GM12872 (cell line): ENCODE measurements at regions not wholly inside any gene's neighbourhood (a gene's known extent, or its start where the extent isn't known, plus 50 kb on each side); places are given as distances from the start of the nearest gene placed in this dataset.

Source experiments
- CTCF ChIP-seq: IDR thresholded peaks from 3 replicates; pipeline ENCODE4 v1.5.1; 2011; ENCODE audit warnings: low read depth, mild to moderate bottlenecking, low read length, moderate library complexity; ENCODE audit not compliant: insufficient read depth

- TF ChIP-seq CTCF, result no peak
These were observed 320.7 kb downstream of the PTPRU start for GRCh38 chr1:29557066-29557465.

DNA sequence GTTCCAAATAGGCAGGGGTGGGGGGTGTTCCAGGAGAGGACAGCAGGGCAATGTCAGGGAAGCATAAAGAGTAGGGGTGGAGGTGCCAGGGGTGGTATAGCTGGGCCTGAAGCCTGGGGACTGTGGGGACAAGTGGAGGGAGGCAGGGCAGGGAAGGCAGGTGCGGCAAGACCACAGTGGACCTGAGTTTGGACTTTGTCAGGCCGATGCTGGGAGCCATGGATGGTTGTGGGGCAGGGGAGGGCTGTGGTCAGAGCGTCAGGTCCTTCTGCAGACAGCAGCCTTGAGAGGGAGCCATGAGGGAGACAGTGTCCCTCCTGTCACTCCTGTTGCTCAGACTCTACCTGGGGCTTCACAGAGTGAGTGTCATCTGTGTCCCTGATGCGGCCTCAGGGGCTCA, 320.3 kb downstream of the PTPRU start:
- no peak for TF ChIP-seq CTCF

GRCh38 chr1:29555043-29555620, 318.8 kb downstream of the PTPRU start:
- no peak for TF ChIP-seq CTCF

GRCh38 chr1:29554208-29554778, 318.0 kb downstream of the PTPRU start:
- no peak for TF ChIP-seq CTCF

- TF ChIP-seq CTCF, result no peak
These were observed 315.0 kb downstream of the PTPRU start for GRCh38 chr1:29551123-29551936.

- TF ChIP-seq CTCF, result no peak
These were observed 314.0 kb downstream of the PTPRU start for GRCh38 chr1:29550119-29550841.

DNA sequence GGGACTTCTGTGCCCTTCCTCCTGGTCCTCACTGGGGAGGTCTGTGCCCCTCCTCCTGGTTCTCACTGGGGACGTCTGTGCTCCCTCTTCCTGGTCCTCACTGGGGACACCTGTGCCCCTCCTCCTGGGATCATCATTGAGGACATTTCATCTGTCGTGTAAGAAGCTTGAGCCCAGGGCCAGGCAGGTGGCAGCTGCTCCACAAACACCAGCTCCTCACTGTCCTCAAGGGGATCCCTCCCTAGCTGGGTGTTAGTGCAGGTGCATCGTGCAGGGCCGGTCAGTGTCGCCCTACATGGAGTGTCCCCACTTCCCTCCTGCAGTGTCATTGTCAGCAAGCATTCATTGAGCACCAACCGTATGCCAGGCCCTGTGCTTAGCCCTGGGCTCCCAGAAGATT, 312.7 kb downstream of the PTPRU start:
- TF ChIP-seq CTCF, result no peak
